ENCODE measurements at regions not wholly inside any gene's neighbourhood (a gene's known extent, or its start where the extent isn't known, plus 50 kb on each side); places are given as distances from the start of the nearest gene placed in this dataset.

DNA sequence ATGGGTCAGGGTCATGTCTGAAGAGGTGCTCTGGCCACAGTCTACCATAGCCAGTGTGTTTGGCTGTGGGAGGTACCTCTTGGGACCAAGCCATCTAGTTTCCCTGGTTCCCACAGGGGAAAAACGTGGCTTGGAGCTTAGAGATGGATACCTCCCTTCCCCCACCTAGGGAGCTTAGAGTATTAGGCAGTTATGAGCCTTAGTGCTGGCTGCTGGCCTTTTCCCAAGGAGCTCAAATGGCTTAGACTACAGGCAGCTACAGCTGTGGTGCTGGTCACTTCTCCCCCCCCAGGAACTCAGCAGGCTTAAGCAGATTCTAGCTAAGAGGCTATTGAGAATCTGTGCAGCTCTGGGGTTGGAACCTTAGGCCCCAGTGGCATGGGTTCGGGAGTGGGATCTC lies 591.2 kb downstream of the NSUN3 start:
- Histone ChIP-seq H3K4me2 (ENCODE audit: insufficient read depth in 1 of 2, low read depth in 2 of 2, low read length in 2 of 2) (no peak overlapping the region), H4K5ac (ENCODE audit: insufficient read length, low read depth, low read length) (no peak overlapping the region), H3K79me2 (ENCODE audit: control insufficient read depth in 1 of 2, insufficient read depth in 2 of 2, low read length in 2 of 2) (no peaks in the 10 kb centered on the region), H3K23me2 (ENCODE audit: low read depth, low read length) (no peaks in the 10 kb centered on the region; the same call in 1 of the 2 replicates), H3K9ac (replicated peaks in 1 of 4; ENCODE audit: extremely low read depth in 1 of 4, low read depth in 3 of 4, low read length in 3 of 4) (no peak overlapping the region), H3K4me3 (ENCODE audit: extremely low read depth in 1 of 4, insufficient read depth in 2 of 4, low read depth in 3 of 4, low read length in 4 of 4) (no peak overlapping the region), H4K20me1 (replicated peaks in 1 of 2; ENCODE audit: control insufficient read depth in 1 of 2, insufficient read depth in 2 of 2, low read length in 2 of 2) (no peaks in the 10 kb centered on the region), H2BK20ac (ENCODE audit: low read length) (no peak overlapping the region), H3K79me1 (ENCODE audit: low read depth, low read length) (no peaks in the 10 kb centered on the region), H2BK15ac (ENCODE audit: low read length) (no peak overlapping the region), H3K14ac (ENCODE audit: insufficient read length) (no peak overlapping the region), H4K91ac (replicated peaks; ENCODE audit: insufficient read length, low read length) (no peak overlapping the region), H2AK5ac (ENCODE audit: low read depth, low read length) (no peak overlapping the region), H2BK12ac (ENCODE audit: low read depth, low read length) (no peak overlapping the region), H3K9me3 (ENCODE audit: insufficient read depth in 2 of 2, low read depth in 1 of 2, low read length in 1 of 2) (no peaks in the 10 kb centered on the region), H3K18ac (ENCODE audit: extremely low read depth, low read length) (no peak overlapping the region), H3K27me3 (replicated peaks in 1 of 4; ENCODE audit: control insufficient read depth in 3 of 4, extremely low read depth in 1 of 4, insufficient read depth in 3 of 4, low read length in 3 of 4) (no peaks in the 10 kb centered on the region), H3K4ac (replicated peaks; ENCODE audit: insufficient read length, low read depth, low read length) (no peak overlapping the region), H3K4me1 (replicated peaks in 1 of 4; ENCODE audit: control insufficient read depth in 3 of 4, insufficient read depth in 4 of 4, low read length in 3 of 4) (no peaks in the 10 kb centered on the region), H4K8ac (ENCODE audit: extremely low read depth, insufficient read depth, low read length) (no peak overlapping the region), H2BK120ac (replicated peaks; ENCODE audit: low read depth, low read length) (no peak overlapping the region), H2AFZ (ENCODE audit: low read length) (no peak overlapping the region), H3K23ac (ENCODE audit: insufficient read length) (no peak overlapping the region), H2BK5ac (ENCODE audit: low read depth, low read length) (no peak overlapping the region), H3K27ac (ENCODE audit: low read depth, low read length) (no peak overlapping the region), H3K36me3 (ENCODE audit: control insufficient read depth in 2 of 4, insufficient read depth in 4 of 4, low read length in 3 of 4) (no peaks in the 10 kb centered on the region), H3K56ac (replicated peaks; ENCODE audit: insufficient read length, low read depth, low read length) (no peak overlapping the region)
- FAIRE-seq (no peak), DNase-seq (ENCODE audit: low read depth in 1 of 2, low spot score in 2 of 2) (no peak)
- TF ChIP-seq CBX5 (IDR thresholded peaks at IDR 0.05; ENCODE audit: low read depth, low read length) (no peak), RXRA (IDR thresholded peaks at IDR 0.05; ENCODE audit: insufficient read depth, low read depth, low read length) (no peak), SIX5 (IDR thresholded peaks at IDR 0.05; ENCODE audit: low read depth, low read length) (no peak), SIRT6 (IDR thresholded peaks at IDR 0.05; ENCODE audit: low read length) (no peak), SAP30 (IDR thresholded peaks at IDR 0.05; ENCODE audit: insufficient read depth, insufficient replicate concordance, low read length) (no peak), ZNF274 (IDR thresholded peaks at IDR 0.05; ENCODE audit: borderline replicate concordance, extremely low read depth, low read length) (no peak), SP1 (IDR thresholded peaks at IDR 0.05; ENCODE audit: low read depth, low read length) (no peak)
- TF ChIP-seq, protein P1, sequence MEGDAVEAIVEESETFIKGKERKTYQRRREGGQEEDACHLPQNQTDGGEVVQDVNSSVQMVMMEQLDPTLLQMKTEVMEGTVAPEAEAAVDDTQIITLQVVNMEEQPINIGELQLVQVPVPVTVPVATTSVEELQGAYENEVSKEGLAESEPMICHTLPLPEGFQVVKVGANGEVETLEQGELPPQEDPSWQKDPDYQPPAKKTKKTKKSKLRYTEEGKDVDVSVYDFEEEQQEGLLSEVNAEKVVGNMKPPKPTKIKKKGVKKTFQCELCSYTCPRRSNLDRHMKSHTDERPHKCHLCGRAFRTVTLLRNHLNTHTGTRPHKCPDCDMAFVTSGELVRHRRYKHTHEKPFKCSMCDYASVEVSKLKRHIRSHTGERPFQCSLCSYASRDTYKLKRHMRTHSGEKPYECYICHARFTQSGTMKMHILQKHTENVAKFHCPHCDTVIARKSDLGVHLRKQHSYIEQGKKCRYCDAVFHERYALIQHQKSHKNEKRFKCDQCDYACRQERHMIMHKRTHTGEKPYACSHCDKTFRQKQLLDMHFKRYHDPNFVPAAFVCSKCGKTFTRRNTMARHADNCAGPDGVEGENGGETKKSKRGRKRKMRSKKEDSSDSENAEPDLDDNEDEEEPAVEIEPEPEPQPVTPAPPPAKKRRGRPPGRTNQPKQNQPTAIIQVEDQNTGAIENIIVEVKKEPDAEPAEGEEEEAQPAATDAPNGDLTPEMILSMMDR (IDR thresholded peaks at IDR 0.05; ENCODE audit: control extremely low read depth in 1 of 3, insufficient read depth in 1 of 3, low read depth in 1 of 3, low read length in 3 of 3), result no peak
- 84% methylated on average over 2 of the region's 2 CpGs; no CpG with 5 or more reads in 1 of the 2 experiments for WGBS, 2 experiments (ENCODE audit: extremely low coverage in 1 of 2, insufficient coverage in 1 of 2, insufficient read length in 1 of 2, insufficient replicate concordance in 2 of 2, low coverage in 1 of 2, low lambda C conversion rate in 2 of 2, missing lambda C conversion rate in 1 of 2)
- ChIA-PET CTCF (ENCODE audit: partially characterized antibody) (interaction anchor here (1.0 kb wide), 1 partner anchor 319 kb away, joined by 3 read pairs; no protein-coding TSS in a partner anchor), POLR2A (ENCODE audit: partially characterized antibody) (no interaction called here)

Measured in H1 (cell line).